CD4-positive, CD25-positive, alpha-beta regulatory T cell (primary cell): ENCODE measurements at regions not wholly inside any gene's neighbourhood (a gene's known extent, or its start where the extent isn't known, plus 50 kb on each side); places are given as distances from the start of the nearest gene placed in this dataset.

Source experiments
- ATAC-seq, 2 donors: fragments of 150-1000 bp; cut with Tn5 transposase; one replicate each; pipeline ENCODE4 v1.10.0; 2021; ENCODE audit warnings: low read depth in 2 of 2, moderate number of reproducible peaks in 2 of 2, moderate library complexity in 1 of 2
- DNase-seq, 3 donors: peaks; one replicate each; pipeline versions ENCODE4 v3.0.0 to v3.0.0-alpha.2; 2012 to 2022; ENCODE audit warnings: mixed read lengths in 1 of 3
- H3K27ac ChIP-seq: one replicate; pipeline ENCODE4 v1.7.0; 2013; ENCODE audit warnings: mild to moderate bottlenecking, low read length; ENCODE audit not compliant: insufficient read depth, poor library complexity, severe bottlenecking
- H3K27me3 ChIP-seq: one replicate; pipeline ENCODE4 v1.7.0; 2013; ENCODE audit warnings: low read length; ENCODE audit not compliant: control insufficient read depth, insufficient read depth
- H3K36me3 ChIP-seq: one replicate; pipeline ENCODE4 v1.7.0; 2013; ENCODE audit warnings: mild to moderate bottlenecking, low read length, moderate library complexity; ENCODE audit not compliant: control insufficient read depth, insufficient read depth
- H3K4me1 ChIP-seq: 2 replicates; pipeline ENCODE4 v1.7.0; 2013; ENCODE audit warnings: mild to moderate bottlenecking, low read length; ENCODE audit not compliant: insufficient read depth, control insufficient read depth, poor library complexity, severe bottlenecking
- H3K4me3 ChIP-seq: one replicate; pipeline ENCODE4 v1.7.0; 2013; ENCODE audit warnings: low read depth, mild to moderate bottlenecking, low read length, moderate library complexity
- H3K9me3 ChIP-seq, 2 experiments: 1 replicate in 1 of 2; 2 replicates in 1 of 2; pipeline ENCODE4 v1.7.0; 2013; ENCODE audit warnings: low read length in 2 of 2, mild to moderate bottlenecking in 1 of 2, moderate library complexity in 1 of 2; ENCODE audit not compliant: control insufficient read depth in 2 of 2
- H3K27ac Mint-ChIP-seq, 3 donors: one replicate each; pipeline ENCODE4 v1.8.0; 2020 to 2022; ENCODE audit warnings: mild to moderate bottlenecking in 3 of 3, mixed read lengths in 3 of 3, moderate library complexity in 2 of 3
- H3K27me3 Mint-ChIP-seq: one replicate; pipeline ENCODE4 v1.8.0; 2022; ENCODE audit warnings: mild to moderate bottlenecking, mixed read lengths
- H3K36me3 Mint-ChIP-seq: one replicate; pipeline ENCODE4 v1.8.0; 2020; ENCODE audit warnings: mixed read lengths
- H3K4me1 Mint-ChIP-seq, 4 donors: one replicate each; pipeline ENCODE4 v1.8.0; 2020 to 2022; ENCODE audit warnings: mixed read lengths in 4 of 4, mild to moderate bottlenecking in 1 of 4
- H3K4me3 Mint-ChIP-seq, 4 donors: one replicate each; pipeline ENCODE4 v1.8.0; 2020 to 2022; ENCODE audit warnings: mild to moderate bottlenecking in 4 of 4, mixed read lengths in 4 of 4, moderate library complexity in 3 of 4
- H3K9me3 Mint-ChIP-seq, 7 donors: one replicate each; pipeline ENCODE4 v1.8.0; 2020 to 2022; ENCODE audit warnings: mixed read lengths in 7 of 7, mild to moderate bottlenecking in 3 of 7, moderate library complexity in 2 of 7

DNA sequence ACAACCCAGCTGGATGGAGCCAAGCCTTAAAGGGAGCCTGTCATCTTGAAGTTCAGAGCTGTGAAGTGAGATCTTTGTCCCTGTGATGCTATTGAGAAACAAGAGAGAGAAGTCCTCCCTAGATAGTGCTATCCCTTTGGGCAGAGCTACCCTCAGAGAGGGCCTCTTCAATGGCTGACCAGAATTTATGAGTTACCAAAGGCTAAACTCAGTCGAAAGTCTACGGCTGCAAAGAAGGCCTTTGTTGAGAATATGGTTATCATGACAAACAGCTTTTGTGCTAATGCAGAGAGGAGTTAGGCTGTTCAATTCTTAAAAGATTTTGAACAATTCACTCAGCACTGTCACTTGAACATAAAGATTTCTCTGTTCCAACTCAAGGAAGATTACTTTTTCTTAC lies 65.9 kb upstream of the C3orf80 start:
- H3K27ac Mint-ChIP-seq, result no peak overlapping the region
- peaks cover 14% of the 10 kb centered on the region for H3K27me3 Mint-ChIP-seq

DNA sequence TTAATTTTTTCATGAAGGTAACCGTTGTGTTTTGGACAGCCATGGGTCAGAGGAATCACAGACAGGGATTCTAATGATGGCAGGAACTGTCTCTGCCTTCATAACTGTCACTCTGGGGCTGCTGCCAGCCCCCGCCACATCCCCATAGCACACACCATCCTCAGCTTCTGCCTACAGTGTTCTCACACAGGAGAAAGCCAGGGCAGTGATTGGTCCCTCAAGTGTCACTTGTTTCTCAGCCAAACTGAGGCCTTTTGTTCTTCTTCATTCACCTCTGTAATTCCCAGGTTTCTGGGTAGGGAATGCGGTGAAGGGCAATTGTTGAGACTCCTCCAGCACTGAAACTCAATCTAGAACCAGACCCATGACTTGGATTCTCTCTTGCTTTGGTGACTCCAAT lies 65.4 kb upstream of the C3orf80 start:
- Mint-ChIP-seq H3K4me1 (no peaks in the 10 kb centered on the region), H3K9me3 (peaks cover 0 to 2% (median 0%) of the 10 kb centered on the region in 7 donors)
- H3K27ac ChIP-seq, result no peak overlapping the region

More for the DNA sequence above, 65.9 kb upstream of the C3orf80 start:
- H3K9me3 Mint-ChIP-seq, result peaks cover 0 to 2% (median 0%) of the 10 kb centered on the region in 7 donors
- Histone ChIP-seq H3K9me3 (no peaks in the 10 kb centered on the region), H3K27me3 (no peaks in the 10 kb centered on the region), H3K4me1 (no peaks in the 10 kb centered on the region), H3K36me3 (no peaks in the 10 kb centered on the region), H3K4me3 (no peak overlapping the region), H3K27ac (no peak overlapping the region)
- no peaks in the 10 kb centered on the region for H3K4me1 Mint-ChIP-seq
- no peaks in the 10 kb centered on the region for H3K36me3 Mint-ChIP-seq
- ATAC-seq (no peak), DNase-seq (no peak)
- H3K4me3 Mint-ChIP-seq, result no peak overlapping the region

DNA sequence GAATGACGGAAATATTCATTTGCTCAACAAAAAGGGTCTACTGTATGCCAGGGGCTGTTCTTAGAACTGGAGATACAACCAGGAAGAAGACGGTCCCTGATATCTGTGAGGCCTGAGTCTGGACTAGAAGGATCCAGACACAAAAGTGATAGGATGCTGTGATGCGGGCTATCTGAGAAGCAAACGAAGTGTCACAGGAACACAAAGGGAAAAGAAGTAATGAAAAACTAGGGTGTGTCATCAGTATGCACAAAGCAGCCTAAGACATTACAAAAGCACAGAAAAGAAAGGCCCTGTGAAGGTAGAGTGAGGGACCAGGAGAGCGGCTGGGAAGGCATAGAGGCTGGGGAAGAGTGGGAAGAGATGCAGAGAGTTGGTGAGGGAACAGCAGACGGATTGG lies 63.3 kb upstream of the C3orf80 start:
- peaks cover 0 to 2% (median 0%) of the 10 kb centered on the region in 7 donors for H3K9me3 Mint-ChIP-seq

More for the DNA sequence above, 65.4 kb upstream of the C3orf80 start:
- no peak overlapping the region for H3K4me3 Mint-ChIP-seq
- H3K4me3 ChIP-seq, result no peak overlapping the region
- no peaks in the 10 kb centered on the region for H3K36me3 ChIP-seq
- H3K27me3 Mint-ChIP-seq, result peaks cover 14% of the 10 kb centered on the region
- no peaks in the 10 kb centered on the region for H3K27me3 ChIP-seq
- H3K36me3 Mint-ChIP-seq, result no peaks in the 10 kb centered on the region
- DNase-seq (no peak), ATAC-seq (no peak)
- H3K27ac Mint-ChIP-seq, result no peak overlapping the region
- H3K9me3 ChIP-seq, result no peaks in the 10 kb centered on the region
- H3K4me1 ChIP-seq, result no peaks in the 10 kb centered on the region

DNA sequence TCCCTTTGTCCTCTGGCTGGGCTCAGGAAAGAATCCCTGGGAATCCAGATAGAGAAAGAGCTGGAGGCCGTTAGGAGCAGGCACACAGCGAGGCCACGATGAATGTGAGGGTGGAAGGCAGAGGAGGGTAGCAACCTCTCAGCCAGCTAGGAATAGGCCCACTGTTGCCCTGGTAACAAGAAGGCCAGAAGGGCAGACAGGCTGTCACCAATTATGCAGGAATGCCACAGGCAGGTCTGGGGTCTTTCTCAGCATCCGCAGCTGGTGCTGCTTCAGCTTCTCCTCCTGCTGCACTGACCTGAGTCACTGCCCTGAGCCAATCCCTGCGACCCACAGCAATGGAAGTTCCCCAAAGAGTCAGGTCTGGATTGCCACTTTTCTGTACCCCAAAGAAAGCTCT lies 62.8 kb upstream of the C3orf80 start:
- Histone ChIP-seq H3K4me3 (no peak overlapping the region), H3K36me3 (no peaks in the 10 kb centered on the region), H3K27me3 (no peaks in the 10 kb centered on the region), H3K4me1 (no peaks in the 10 kb centered on the region), H3K27ac (no peak overlapping the region), H3K9me3 (no peaks in the 10 kb centered on the region)
- H3K9me3 Mint-ChIP-seq, result peaks cover 0 to 2% (median 0%) of the 10 kb centered on the region in 7 donors
- H3K27ac Mint-ChIP-seq, result no peak overlapping the region
- ATAC-seq, result no peak
- DNase-seq, result no peak
- no peaks in the 10 kb centered on the region for H3K36me3 Mint-ChIP-seq
- peaks cover 9% of the 10 kb centered on the region for H3K27me3 Mint-ChIP-seq
- H3K4me3 Mint-ChIP-seq, result no peak overlapping the region
- H3K4me1 Mint-ChIP-seq, result no peaks in the 10 kb centered on the region

More for the DNA sequence above, 63.3 kb upstream of the C3orf80 start:
- Mint-ChIP-seq H3K27me3 (peaks cover 13% of the 10 kb centered on the region), H3K4me3 (no peak overlapping the region), H3K27ac (no peak overlapping the region), H3K36me3 (no peaks in the 10 kb centered on the region), H3K4me1 (no peaks in the 10 kb centered on the region)
- DNase-seq (no peak), ATAC-seq (no peak)
- Histone ChIP-seq H3K27me3 (no peaks in the 10 kb centered on the region), H3K4me1 (no peaks in the 10 kb centered on the region), H3K36me3 (no peaks in the 10 kb centered on the region), H3K9me3 (no peaks in the 10 kb centered on the region), H3K27ac (no peak overlapping the region), H3K4me3 (no peak overlapping the region)

DNA sequence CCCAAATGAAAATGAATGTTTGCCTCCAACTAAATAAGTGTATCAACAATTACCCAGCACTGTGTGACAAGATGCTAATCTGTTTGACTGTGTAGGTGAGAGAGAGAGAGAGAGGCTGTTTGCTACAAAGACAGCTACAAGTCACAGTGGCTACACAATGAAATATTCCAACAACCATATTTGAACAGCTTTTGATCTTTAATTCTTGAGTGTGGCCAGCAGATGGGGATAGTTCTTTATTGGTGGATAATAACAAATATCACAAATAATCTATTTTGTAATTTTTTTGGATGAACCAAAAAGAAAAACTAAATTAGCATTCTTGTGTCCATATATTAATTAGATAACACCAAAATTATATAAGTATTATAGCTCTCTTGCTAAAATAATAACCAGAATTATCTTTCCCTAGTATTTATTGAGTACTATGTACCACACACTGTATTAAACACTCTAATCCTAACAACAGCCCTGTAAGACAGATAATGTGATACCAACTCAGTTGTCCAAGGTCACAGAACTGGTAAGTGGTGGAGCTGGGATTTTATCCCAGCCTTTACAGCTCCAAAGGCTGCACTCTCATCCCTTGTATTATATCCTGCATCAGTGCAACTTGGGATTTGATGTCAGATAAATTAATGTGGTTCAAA lies 61.9 kb upstream of the C3orf80 start:
- Mint-ChIP-seq H3K27ac (no peak overlapping the region), H3K27me3 (peaks cover 11% of the 10 kb centered on the region)
- peak in 2 of 3 donors; percentile 22 to 31 for DNase-seq

DNA sequence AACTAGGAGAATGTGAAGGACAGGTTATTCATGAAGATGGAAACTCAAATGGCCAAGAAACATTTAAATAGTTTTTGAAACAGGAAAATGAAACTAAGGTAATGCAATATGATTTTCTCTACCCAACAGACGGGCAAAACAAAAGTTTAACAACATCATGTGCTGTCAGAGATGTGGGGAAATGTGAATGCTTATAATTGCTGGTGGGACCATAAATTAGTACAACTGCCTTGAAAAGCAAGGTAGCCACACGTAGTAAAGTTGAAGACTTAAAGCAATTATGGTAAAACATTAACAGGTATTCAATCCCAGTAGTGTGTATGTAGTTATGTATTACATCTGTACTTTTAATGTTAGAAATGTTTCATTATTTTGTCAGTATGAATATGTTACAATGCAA lies 57.0 kb upstream of the C3orf80 start:
- Mint-ChIP-seq H3K27me3 (peaks cover 18% of the 10 kb centered on the region), H3K4me3 (no peak overlapping the region), H3K27ac (no peak overlapping the region), H3K9me3 (peaks cover 0 to 2% (median 0%) of the 10 kb centered on the region in 7 donors), H3K4me1 (peaks cover 0 to 12% (median 5%) of the 10 kb centered on the region in 4 donors), H3K36me3 (no peaks in the 10 kb centered on the region)
- no peak for DNase-seq
- H3K9me3 ChIP-seq, result no peaks in the 10 kb centered on the region
- H3K36me3 ChIP-seq, result no peaks in the 10 kb centered on the region
- H3K27me3 ChIP-seq, result peaks cover 3% of the 10 kb centered on the region
- H3K4me3 ChIP-seq, result no peak overlapping the region
- no peak for ATAC-seq
- H3K27ac ChIP-seq, result no peak overlapping the region
- no peaks in the 10 kb centered on the region for H3K4me1 ChIP-seq

More for the DNA sequence above, 61.9 kb upstream of the C3orf80 start:
- Mint-ChIP-seq H3K4me3 (no peak overlapping the region), H3K9me3 (peaks cover 0 to 2% (median 0%) of the 10 kb centered on the region in 7 donors), H3K36me3 (no peaks in the 10 kb centered on the region), H3K4me1 (no peaks in the 10 kb centered on the region)
- no peak overlapping the region for H3K27ac ChIP-seq
- ATAC-seq, result no peak
- H3K36me3 ChIP-seq, result no peaks in the 10 kb centered on the region
- H3K9me3 ChIP-seq, result no peaks in the 10 kb centered on the region
- H3K4me1 ChIP-seq, result no peaks in the 10 kb centered on the region
- peaks cover 3% of the 10 kb centered on the region for H3K27me3 ChIP-seq
- no peak overlapping the region for H3K4me3 ChIP-seq

DNA sequence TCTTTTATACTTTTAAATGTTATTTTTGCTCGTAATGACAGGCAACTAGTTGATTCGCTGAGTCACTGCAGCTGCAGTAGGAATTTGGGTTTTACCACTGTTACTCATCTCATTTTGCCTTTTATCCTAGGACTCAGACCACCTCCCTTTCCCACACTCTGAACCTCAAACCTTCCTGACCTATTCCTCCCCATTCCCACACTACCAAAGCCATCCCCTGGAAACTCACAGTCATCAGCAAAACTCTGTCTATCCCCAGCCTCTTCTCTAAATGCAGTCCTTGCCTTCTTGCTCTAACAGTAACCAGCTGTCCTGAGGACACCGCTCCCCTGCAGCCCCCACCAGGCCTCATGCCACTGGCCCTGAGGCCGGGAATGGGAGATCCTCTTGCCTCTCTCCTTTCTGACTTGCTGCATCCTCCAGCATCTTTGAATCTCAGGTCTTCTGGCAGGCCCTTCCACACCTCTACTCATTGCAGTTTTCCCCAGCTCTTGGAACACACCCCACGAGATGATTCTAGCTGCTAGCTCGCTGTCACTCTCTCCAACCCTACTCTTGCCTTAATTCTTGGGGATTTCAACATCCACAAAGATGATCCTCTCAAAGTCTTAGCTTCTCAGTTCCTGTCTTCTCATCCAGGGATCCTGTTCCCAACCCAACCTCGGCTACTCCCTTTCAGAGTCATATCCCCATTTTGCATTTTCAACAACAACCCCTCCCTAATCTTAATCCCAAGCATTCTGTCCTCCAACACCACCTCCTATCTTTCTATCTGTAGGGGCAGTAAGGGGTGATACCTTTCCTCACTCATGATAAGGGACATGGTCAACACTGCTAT lies 55.9 kb upstream of the C3orf80 start:
- H3K4me1 Mint-ChIP-seq, result peaks cover 0 to 12% (median 6%) of the 10 kb centered on the region in 4 donors

More for the DNA sequence above, 55.9 kb upstream of the C3orf80 start:
- Histone ChIP-seq H3K36me3 (no peaks in the 10 kb centered on the region), H3K27me3 (peaks cover 3% of the 10 kb centered on the region), H3K9me3 (no peaks in the 10 kb centered on the region), H3K4me1 (no peaks in the 10 kb centered on the region), H3K4me3 (no peak overlapping the region), H3K27ac (no peak overlapping the region)
- Mint-ChIP-seq H3K36me3 (no peaks in the 10 kb centered on the region), H3K27ac (no peak overlapping the region), H3K4me3 (no peak overlapping the region), H3K27me3 (peaks cover 12% of the 10 kb centered on the region), H3K9me3 (peaks cover 0 to 2% (median 0%) of the 10 kb centered on the region in 7 donors)
- no peak for ATAC-seq
- DNase-seq, result no peak
